Immature natural killer cell (primary cell): ENCODE measurements at regions not wholly inside any gene's neighbourhood (a gene's known extent, or its start where the extent isn't known, plus 50 kb on each side); places are given as distances from the start of the nearest gene placed in this dataset.

Experiments
- DNase-seq, 3 donors: peaks; one replicate each; pipeline ENCODE4 v3.0.0; 2022; ENCODE audit warnings: mixed read lengths in 1 of 3
- H3K27ac Mint-ChIP-seq, 6 donors: one replicate each; pipeline ENCODE4 v1.8.0; 2020; ENCODE audit warnings: mixed read lengths in 6 of 6, mild to moderate bottlenecking in 5 of 6, inconsistent platforms in 4 of 6, moderate library complexity in 3 of 6
- H3K27me3 Mint-ChIP-seq, 3 donors: one replicate each; pipeline ENCODE4 v1.8.0; 2020 to 2021; ENCODE audit warnings: low read depth in 3 of 3, mild to moderate bottlenecking in 3 of 3, mixed read lengths in 3 of 3, moderate library complexity in 3 of 3, inconsistent platforms in 1 of 3
- H3K36me3 Mint-ChIP-seq, 3 donors: one replicate each; pipeline ENCODE4 v1.8.0; 2020; ENCODE audit warnings: mixed read lengths in 3 of 3, inconsistent platforms in 2 of 3, mild to moderate bottlenecking in 2 of 3
- H3K4me1 Mint-ChIP-seq, 2 donors: one replicate each; pipeline ENCODE4 v1.8.0; 2020; ENCODE audit warnings: inconsistent platforms in 2 of 2, mild to moderate bottlenecking in 2 of 2, mixed read lengths in 2 of 2, moderate library complexity in 1 of 2
- H3K4me3 Mint-ChIP-seq, 5 donors: one replicate each; pipeline ENCODE4 v1.8.0; 2020; ENCODE audit warnings: mild to moderate bottlenecking in 5 of 5, mixed read lengths in 5 of 5, inconsistent platforms in 3 of 5, moderate library complexity in 3 of 5
- H3K9me3 Mint-ChIP-seq, 6 donors: one replicate each; pipeline ENCODE4 v1.8.0; 2020; ENCODE audit warnings: mild to moderate bottlenecking in 6 of 6, mixed read lengths in 6 of 6, inconsistent platforms in 4 of 6, moderate library complexity in 3 of 6

- Mint-ChIP-seq H3K9me3 (peaks cover 0 to 2% (median 0%) of the 10 kb centered on the region in 6 donors), H3K27ac (no peak overlapping the region), H3K4me1 (no peaks in the 10 kb centered on the region), H3K27me3 (peaks cover 3 to 7% (median 3%) of the 10 kb centered on the region in 3 donors), H3K36me3 (no peaks in the 10 kb centered on the region), H3K4me3 (no peak overlapping the region)
- no peak for DNase-seq
These were observed 136.5 kb upstream of the IFNG-AS1 start for GRCh38 chr12:67852701-67853100.

DNA sequence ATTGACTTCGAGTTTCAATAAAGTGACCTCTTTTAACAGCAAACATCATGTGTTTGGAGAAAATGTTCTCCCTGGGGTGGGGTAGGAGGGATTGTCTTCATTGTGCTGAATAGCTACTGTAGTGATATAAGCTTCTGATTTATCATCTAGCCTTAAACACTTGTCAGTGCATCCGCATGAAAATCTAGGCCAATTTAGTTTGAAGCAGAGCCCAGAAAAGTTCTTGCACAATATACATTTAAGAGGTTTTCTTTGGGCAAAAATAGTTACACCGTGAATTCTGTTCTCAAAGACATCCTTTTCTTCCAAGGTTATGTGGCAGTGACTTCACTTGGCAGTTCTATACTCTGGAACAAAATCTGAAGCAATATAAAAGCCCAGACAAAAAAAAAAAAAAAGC lies 136.0 kb upstream of the IFNG-AS1 start:
- Mint-ChIP-seq H3K27me3 (peaks cover 3 to 7% (median 3%) of the 10 kb centered on the region in 3 donors), H3K4me3 (no peak overlapping the region), H3K27ac (no peak overlapping the region), H3K36me3 (no peaks in the 10 kb centered on the region), H3K4me1 (no peaks in the 10 kb centered on the region), H3K9me3 (peaks cover 0 to 2% (median 0%) of the 10 kb centered on the region in 6 donors)
- DNase-seq = no peak

DNA sequence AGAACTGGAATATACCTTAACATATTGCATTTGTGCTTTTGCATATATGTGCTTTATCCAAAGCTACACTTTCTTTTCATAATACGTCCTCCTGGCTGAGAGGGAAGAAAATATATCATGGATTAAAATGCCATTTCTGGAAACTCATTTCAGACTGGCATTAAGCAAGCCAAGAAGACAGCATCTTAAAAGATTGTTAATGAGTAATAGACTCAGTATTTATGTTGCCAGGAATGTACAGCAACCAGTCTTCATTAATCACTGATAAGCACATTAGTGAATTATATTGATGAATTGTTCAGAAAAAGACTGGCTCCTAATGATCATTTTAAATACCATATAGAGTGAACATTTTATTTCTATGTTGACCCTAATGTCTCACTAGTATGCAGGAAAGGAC lies 134.9 kb upstream of the IFNG-AS1 start:
- no peak overlapping the region for H3K27ac Mint-ChIP-seq
- peaks cover 0 to 2% (median 0%) of the 10 kb centered on the region in 6 donors for H3K9me3 Mint-ChIP-seq
- H3K27me3 Mint-ChIP-seq = peaks cover 3 to 7% (median 3%) of the 10 kb centered on the region in 3 donors
- H3K4me1 Mint-ChIP-seq = no peaks in the 10 kb centered on the region
- H3K36me3 Mint-ChIP-seq = no peaks in the 10 kb centered on the region
- no peak for DNase-seq
- H3K4me3 Mint-ChIP-seq = no peak overlapping the region

DNA sequence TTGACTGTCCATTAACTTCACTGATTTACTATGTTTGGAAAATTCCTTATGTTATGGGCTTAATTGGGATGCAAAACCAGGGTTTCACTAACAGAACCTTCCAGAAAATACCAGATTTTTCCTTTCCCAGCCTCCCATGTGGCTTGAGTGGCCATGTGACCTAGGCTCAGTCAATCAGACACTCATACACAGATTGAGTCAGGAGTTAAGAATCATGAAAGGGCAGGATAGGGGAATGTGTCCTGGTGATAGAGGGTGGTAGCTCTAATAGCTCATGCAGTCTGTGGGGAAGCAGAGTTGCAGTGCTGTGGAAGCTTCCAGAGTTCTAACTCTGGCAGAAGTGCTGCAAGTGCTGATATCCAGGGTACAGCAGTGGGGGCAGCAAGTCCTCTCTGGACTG lies 134.1 kb upstream of the IFNG-AS1 start:
- H3K27ac Mint-ChIP-seq = no peak overlapping the region
- no peaks in the 10 kb centered on the region for H3K36me3 Mint-ChIP-seq
- no peaks in the 10 kb centered on the region for H3K4me1 Mint-ChIP-seq
- DNase-seq = no peak
- H3K9me3 Mint-ChIP-seq = peaks cover 0 to 2% (median 0%) of the 10 kb centered on the region in 6 donors
- peaks cover 2 to 6% (median 3%) of the 10 kb centered on the region in 3 donors for H3K27me3 Mint-ChIP-seq
- no peak overlapping the region for H3K4me3 Mint-ChIP-seq

GRCh38 chr12:67871231-67871630 lies 118.0 kb upstream of the IFNG-AS1 start:
- H3K4me3 Mint-ChIP-seq = no peak overlapping the region
- no peaks in the 10 kb centered on the region for H3K4me1 Mint-ChIP-seq
- H3K27me3 Mint-ChIP-seq = peaks cover under 1 to 6% (median 2%) of the 10 kb centered on the region in 3 donors
- H3K36me3 Mint-ChIP-seq = peaks cover 0 to 4% (median 0%) of the 10 kb centered on the region in 3 donors
- no peak overlapping the region for H3K27ac Mint-ChIP-seq
- no peak for DNase-seq
- peaks cover 0 to 5% (median 0%) of the 10 kb centered on the region in 6 donors for H3K9me3 Mint-ChIP-seq

DNA sequence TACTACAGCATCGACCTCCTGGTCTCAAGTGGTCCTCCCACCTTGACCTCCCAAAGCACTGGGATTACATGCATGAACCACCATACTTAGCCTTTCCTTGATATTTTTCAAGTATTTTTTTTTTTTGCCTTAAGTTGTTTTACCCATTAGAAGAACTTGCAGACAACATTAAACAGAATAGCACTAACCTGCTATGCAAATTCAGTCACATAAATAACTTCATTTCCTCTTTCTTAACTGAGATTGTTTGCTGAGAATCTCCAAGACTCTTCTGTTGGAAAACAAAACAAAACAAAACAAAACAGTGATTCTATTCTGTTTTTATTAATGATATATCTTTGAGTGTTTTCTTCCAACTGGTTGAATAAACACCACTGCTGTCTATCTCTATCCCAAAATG lies 115.9 kb upstream of the IFNG-AS1 start:
- Mint-ChIP-seq H3K27me3 (peaks cover 0 to 2% (median 2%) of the 10 kb centered on the region in 3 donors), H3K4me3 (no peak overlapping the region), H3K9me3 (no peaks in the 10 kb centered on the region), H3K36me3 (peaks cover 0 to 4% (median 0%) of the 10 kb centered on the region in 3 donors), H3K27ac (no peak overlapping the region), H3K4me1 (no peaks in the 10 kb centered on the region)
- no peak for DNase-seq

DNA sequence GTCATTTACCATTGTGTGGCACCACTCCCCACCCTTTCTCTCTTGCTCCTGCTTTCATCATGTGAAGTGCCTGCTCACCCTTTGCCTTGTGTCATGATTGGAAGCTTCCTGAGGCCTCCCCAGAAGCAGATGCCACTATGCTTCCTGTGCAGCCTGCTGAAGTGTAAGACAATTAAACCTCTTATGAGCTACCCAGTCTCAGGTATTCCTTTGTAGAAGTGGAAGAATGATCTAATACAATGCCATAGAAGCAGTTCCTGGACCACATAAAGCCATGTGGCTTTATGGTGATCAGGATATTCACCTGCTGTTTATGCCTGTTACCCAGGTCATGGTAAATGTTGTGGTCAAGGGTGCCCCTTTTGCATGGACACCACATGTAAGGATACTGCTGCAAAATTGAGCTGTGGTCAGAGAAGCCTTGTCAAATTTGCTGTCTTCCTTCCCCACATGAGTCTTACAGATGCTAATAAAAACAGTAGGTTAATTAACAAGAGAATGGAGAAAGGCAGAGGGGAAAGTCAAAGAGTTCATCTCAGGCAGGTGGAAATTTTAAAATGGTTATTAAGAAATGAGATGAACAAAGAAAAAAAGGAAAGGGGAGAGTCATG lies 112.8 kb upstream of the IFNG-AS1 start:
- no peaks in the 10 kb centered on the region for H3K9me3 Mint-ChIP-seq
- no peak for DNase-seq
- H3K4me3 Mint-ChIP-seq = no peak overlapping the region
- H3K27ac Mint-ChIP-seq = no peak overlapping the region
- H3K27me3 Mint-ChIP-seq = peaks cover 0 to 2% (median 0%) of the 10 kb centered on the region in 3 donors
- H3K4me1 Mint-ChIP-seq = no peaks in the 10 kb centered on the region
- peaks cover 0 to 4% (median 0%) of the 10 kb centered on the region in 3 donors for H3K36me3 Mint-ChIP-seq

DNA sequence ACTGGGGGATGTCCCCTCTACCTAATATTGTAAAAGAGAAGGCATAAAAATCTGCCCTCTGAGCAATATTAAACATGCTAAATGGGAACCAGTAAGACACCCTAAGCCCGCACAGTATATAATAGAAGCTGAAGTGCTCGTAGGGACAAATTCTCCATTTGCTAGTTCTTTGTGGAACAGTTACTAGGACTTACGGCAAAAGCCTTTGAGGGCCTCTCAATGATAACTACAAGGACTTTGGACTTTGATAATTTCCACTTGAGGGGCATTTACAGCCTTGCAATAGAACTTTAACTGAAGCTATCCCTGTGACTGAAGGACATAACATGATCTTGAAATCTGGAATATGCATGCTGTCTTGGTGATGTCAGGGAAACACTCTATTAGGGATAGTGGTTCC lies 111.5 kb upstream of the IFNG-AS1 start:
- Mint-ChIP-seq H3K9me3 (no peaks in the 10 kb centered on the region), H3K4me1 (no peaks in the 10 kb centered on the region), H3K36me3 (peaks cover 0 to 4% (median 0%) of the 10 kb centered on the region in 3 donors), H3K4me3 (no peak overlapping the region), H3K27ac (no peak overlapping the region), H3K27me3 (peaks cover 0 to 2% (median 0%) of the 10 kb centered on the region in 3 donors)
- no peak for DNase-seq

DNA sequence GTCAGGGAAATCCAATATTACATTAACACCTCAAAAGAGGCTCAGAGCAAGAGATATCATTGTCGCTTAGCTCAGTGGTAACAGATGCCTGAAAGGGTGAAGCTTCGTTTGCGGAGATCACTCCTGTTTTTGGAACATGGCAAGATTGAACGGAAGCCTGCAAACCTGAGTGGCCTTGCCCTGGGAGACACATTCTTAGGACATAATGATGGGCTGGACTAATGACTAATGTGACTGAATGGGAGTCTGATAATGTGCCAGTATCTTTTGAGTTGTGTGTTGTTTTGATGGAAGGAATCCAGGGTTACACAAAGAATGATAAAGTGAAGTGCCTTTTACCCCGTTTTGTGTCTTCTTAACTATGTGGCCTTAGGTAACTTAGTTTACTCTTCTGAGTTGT lies 109.3 kb upstream of the IFNG-AS1 start:
- Mint-ChIP-seq H3K9me3 (no peaks in the 10 kb centered on the region), H3K4me1 (no peaks in the 10 kb centered on the region), H3K27me3 (peaks cover 0 to 2% (median 0%) of the 10 kb centered on the region in 3 donors), H3K36me3 (no peaks in the 10 kb centered on the region), H3K4me3 (no peak overlapping the region), H3K27ac (no peak overlapping the region)
- DNase-seq = no peak

- H3K36me3 Mint-ChIP-seq = no peaks in the 10 kb centered on the region
- DNase-seq = no peak
- H3K27me3 Mint-ChIP-seq = no peaks in the 10 kb centered on the region
- H3K4me1 Mint-ChIP-seq = no peaks in the 10 kb centered on the region
- no peak overlapping the region for H3K4me3 Mint-ChIP-seq
- H3K27ac Mint-ChIP-seq = no peak overlapping the region
- no peaks in the 10 kb centered on the region for H3K9me3 Mint-ChIP-seq
These were observed 107.7 kb upstream of the IFNG-AS1 start for GRCh38 chr12:67881565-67881964.

- no peaks in the 10 kb centered on the region for H3K9me3 Mint-ChIP-seq
- H3K4me3 Mint-ChIP-seq = no peak overlapping the region
- no peak overlapping the region for H3K27ac Mint-ChIP-seq
- H3K4me1 Mint-ChIP-seq = no peaks in the 10 kb centered on the region
- peaks cover 0 to 6% (median 0%) of the 10 kb centered on the region in 3 donors for H3K36me3 Mint-ChIP-seq
- no peak for DNase-seq
- H3K27me3 Mint-ChIP-seq = peaks cover 0 to 4% (median 2%) of the 10 kb centered on the region in 3 donors
These were observed 104.7 kb upstream of the IFNG-AS1 start for GRCh38 chr12:67884596-67884995.

GRCh38 chr12:67885375-67886169 lies 103.7 kb upstream of the IFNG-AS1 start:
- H3K27me3 Mint-ChIP-seq = peaks cover 0 to 4% (median 2%) of the 10 kb centered on the region in 3 donors
- peaks cover under 1 to 3% of the 10 kb centered on the region in 2 donors for H3K4me1 Mint-ChIP-seq
- H3K36me3 Mint-ChIP-seq = peaks cover 0 to 6% (median 0%) of the 10 kb centered on the region in 3 donors
- no peak overlapping the region for H3K4me3 Mint-ChIP-seq
- no peak overlapping the region for H3K27ac Mint-ChIP-seq
- no peak for DNase-seq
- no peaks in the 10 kb centered on the region for H3K9me3 Mint-ChIP-seq

DNA sequence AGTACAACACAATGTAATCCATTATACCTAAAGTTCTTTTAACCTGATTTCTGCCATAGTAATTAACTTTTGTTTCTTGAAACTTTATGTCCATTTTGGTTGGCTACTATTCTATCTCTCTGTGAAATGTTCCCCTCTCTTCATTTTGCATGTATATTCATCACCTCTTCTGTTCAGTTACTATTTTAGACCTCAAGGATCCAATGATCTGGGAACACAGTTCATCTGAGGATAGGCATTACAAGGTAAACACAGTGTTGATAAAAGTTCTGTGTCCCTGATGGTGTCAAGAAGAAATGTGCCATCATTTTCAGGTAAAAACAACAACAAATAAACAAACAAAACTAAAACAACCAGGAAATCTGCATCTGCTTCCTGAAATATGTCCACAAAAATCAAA lies 102.2 kb upstream of the IFNG-AS1 start:
- no peak for DNase-seq
- Mint-ChIP-seq H3K27me3 (peaks cover 0 to 6% (median 4%) of the 10 kb centered on the region in 3 donors), H3K4me3 (no peak overlapping the region), H3K27ac (no peak overlapping the region), H3K9me3 (no peaks in the 10 kb centered on the region), H3K4me1 (peaks cover 12 to 18% of the 10 kb centered on the region in 2 donors), H3K36me3 (peaks cover 0 to 6% (median 0%) of the 10 kb centered on the region in 3 donors)

GRCh38 chr12:67889931-67890330 lies 99.3 kb upstream of the IFNG-AS1 start:
- Mint-ChIP-seq H3K27me3 (peaks cover 0 to 9% (median 4%) of the 10 kb centered on the region in 3 donors), H3K9me3 (no peaks in the 10 kb centered on the region), H3K4me3 (no peak overlapping the region), H3K27ac (no peak overlapping the region), H3K36me3 (peaks cover 0 to 6% (median 0%) of the 10 kb centered on the region in 3 donors), H3K4me1 (peaks cover 12 to 19% of the 10 kb centered on the region in 2 donors)
- DNase-seq = no peak
